SHP77 treated with DMSO at 0.1 percent for 48 hours (cell line): ENCODE measurements at regions not wholly inside any gene's neighbourhood (a gene's known extent, or its start where the extent isn't known, plus 50 kb on each side); places are given as distances from the start of the nearest gene placed in this dataset.

Experiments used
- DNase-seq: peaks from one replicate; lab custom pipeline; 2025; lab: John Stamatoyannopoulos, UW

- no peak for DNase-seq
Measured at GRCh38 chr19:28977826-28978225, 235.1 kb downstream of the UQCRFS1 start.

GRCh38 chr19:28972058-28972852, 240.7 kb downstream of the UQCRFS1 start:
- no peak for DNase-seq

DNA sequence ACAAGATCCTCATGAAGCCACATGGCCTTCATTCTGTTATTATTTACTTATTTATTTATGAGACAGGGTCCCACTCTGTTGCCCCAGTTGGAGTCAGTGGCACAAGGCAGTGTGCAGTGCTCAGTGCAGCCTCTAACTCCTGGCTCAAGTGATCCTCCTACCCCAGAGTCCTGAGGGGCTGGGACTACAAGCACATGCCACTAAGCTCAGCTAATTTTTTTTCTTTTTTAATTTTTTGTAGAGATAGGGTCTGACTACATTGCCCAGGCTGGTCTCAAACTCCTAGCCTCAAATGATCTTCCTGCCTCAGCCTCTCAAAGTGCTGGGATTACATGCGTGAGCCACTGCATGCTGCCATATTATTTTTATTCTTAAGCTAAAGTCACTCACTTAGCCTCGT, 241.4 kb downstream of the UQCRFS1 start:
- no peak for DNase-seq

GRCh38 chr19:28971049-28971448, 241.9 kb downstream of the UQCRFS1 start:
- no peak for DNase-seq

DNA sequence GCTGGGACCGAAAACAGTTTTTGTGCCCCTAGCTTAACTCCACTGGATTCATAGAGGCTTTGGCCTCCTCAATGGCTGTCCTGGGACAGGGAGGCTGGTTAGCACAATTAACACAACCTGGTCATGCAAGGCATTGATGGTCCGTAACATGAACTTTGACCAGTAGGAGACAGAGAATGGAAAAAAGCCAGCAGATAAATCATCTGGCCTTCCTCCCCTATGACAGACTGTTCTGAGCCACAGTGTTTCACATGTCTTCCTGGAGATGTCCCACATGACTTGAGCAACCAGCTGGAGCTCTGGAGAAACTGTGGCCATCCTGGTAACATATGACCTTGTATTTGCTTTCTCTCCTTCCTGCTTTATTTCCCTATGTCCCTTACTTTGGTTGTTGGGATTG, 244.2 kb downstream of the UQCRFS1 start:
- DNase-seq = no peak

GRCh38 chr19:28966737-28967399, 246.1 kb downstream of the UQCRFS1 start:
- no peak for DNase-seq

GRCh38 chr19:28964500-28964899, 248.5 kb downstream of the UQCRFS1 start:
- no peak for DNase-seq

- DNase-seq = no peak
Measured at GRCh38 chr19:28963486-28964250, 249.3 kb downstream of the UQCRFS1 start.

- no peak for DNase-seq
Measured at GRCh38 chr19:28961772-28962500, 251.0 kb downstream of the UQCRFS1 start.

DNA sequence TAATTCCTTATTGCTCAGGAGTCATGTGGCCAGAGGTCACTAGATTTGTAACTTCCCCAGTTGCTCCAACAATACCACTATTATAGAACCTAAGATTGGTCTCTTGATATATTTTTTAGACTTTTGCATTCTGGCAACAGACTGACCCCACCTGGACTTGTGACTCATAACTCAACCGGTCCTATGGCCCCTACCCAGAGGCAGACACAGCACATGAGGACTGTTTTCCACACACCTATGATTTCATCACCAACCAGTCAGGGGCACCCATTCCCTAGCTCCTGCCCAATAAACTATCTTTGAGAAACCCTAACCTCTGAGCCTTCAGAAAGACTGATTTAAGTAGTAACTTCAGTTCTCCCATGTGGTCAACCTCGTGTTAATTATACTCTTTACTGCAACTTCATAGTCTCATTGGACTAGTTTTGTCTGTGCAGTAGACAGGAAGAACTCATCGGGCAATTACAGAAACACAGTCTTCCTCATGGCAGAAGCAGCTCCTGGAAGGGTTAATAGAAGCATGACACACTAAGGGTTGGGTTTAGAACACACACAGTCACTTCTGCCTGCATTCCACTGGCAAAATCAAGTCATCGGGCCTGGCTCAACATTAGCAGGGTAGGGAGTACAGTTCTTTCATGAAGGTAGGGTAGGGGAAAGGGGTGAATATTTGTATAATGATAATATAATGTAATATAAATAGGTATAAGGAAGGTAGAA, 251.8 kb downstream of the UQCRFS1 start:
- no peak for DNase-seq

DNA sequence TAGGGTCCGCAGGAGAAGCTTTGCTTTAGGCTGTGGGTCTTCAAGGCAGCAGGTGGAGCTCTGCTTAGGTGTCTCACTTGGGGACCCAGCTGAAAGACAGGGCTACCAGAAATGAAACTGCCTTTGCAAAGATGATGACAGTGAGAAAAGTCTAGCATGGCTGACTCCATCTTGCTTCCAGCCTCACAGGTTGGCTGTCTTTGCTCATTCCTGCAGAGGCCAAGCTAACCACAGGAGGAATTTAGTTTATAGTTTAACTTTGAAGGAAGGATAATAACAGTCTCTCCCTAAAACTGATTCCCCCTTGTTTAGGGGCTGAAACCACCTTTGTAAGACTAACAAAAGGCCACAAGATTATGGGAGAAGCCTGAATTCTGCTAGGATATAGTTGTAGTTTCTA, 252.4 kb downstream of the UQCRFS1 start:
- no peak for DNase-seq

- DNase-seq = no peak
Measured at GRCh38 chr19:28956961-28957360, 256.0 kb downstream of the UQCRFS1 start.

DNA sequence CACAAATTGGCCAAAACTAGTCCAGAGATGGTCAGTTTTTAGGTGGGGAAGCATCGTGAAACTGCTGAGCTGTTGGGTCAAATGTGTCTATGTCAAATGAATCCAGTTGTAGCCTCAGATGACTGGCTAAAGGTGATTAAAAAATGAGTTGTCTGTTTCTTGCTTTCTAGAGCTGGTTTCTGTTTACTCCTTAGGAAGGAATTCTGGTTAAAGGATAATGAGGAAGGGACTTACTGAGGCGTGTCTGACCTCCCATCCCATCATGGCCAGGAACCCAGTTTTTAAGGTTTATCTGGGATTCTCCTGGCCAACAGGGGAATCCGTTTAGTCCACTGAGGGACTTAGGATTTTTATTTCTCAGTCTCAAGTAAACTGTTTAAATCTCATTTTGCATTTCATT, 256.5 kb downstream of the UQCRFS1 start:
- no peak for DNase-seq

- no peak for DNase-seq
Measured at GRCh38 chr19:28949535-28949934, 263.4 kb downstream of the UQCRFS1 start.

DNA sequence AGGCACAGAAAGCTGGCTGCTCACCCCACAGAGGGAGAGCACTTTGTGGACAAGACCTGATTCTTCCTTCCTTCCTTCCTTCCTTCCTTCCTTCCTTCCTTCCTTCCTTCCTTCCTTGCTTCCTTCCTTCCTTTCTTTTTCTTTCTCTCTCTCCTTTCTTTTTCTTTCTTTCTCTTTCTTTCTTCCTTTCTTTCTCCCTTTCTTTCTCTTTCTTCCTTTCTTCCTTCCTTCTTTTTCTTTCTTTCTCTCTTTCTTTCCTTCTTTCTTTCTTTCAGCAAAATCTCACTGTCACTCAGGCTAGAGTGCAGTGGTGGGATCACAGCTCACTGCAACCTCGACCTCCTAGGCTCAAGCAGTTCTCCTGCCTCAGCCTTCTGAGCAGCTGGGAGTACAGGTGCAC, 263.9 kb downstream of the UQCRFS1 start:
- no peak for DNase-seq

DNA sequence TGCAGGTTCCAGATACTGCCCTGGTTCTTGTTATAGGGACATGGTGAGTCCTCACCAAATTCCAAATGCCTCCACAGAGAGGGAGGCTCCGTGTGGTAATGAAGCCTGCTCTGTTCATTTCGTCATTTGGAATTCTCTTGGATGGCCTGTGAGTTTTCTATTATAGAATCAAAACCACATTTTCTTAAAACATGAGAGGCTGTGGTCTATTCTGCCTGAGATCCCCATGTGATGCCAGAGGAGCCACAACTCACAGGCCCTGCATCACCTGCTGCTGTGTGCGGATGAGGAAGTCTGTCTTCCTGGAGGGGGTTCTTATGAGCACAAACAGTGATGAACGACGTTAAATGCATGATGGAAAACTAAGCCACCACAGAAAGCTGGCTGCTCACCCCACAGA, 264.4 kb downstream of the UQCRFS1 start:
- DNase-seq = no peak

DNA sequence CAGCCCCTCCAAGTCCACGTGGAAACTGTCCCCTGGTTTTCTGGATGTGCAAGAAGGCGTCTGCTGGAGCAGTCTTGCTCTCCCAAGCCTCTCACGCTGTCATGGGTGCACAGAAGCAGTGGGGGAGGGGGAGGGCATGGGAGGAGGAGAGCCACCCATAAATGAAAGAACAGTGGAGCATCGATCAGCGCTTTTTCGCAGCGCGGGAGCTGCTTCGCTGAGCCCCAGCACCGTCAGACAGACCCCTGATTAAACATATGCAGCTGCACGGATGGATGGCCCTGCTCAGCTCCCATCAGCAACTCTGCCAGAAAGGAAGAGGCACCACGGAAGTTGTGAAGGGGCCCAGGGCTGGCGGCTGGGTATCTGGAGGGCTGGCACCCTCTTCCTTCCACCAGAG, 264.9 kb downstream of the UQCRFS1 start:
- DNase-seq = no peak

- DNase-seq = no peak
Measured at GRCh38 chr19:28943651-28944050, 269.3 kb downstream of the UQCRFS1 start.

- no peak for DNase-seq
Measured at GRCh38 chr19:28941833-28942232, 271.1 kb downstream of the UQCRFS1 start.

GRCh38 chr19:28940751-28941500, 272.0 kb downstream of the UQCRFS1 start:
- DNase-seq = no peak

GRCh38 chr19:28939236-28939635, 273.7 kb downstream of the UQCRFS1 start:
- no peak for DNase-seq
